Body of pancreas (tissue), 4 donors: ENCODE measurements at regions not wholly inside any gene's neighbourhood (a gene's known extent, or its start where the extent isn't known, plus 50 kb on each side); places are given as distances from the start of the nearest gene placed in this dataset.

Source experiments
- ATAC-seq: fragments of 150-250 bp; one replicate; pipeline ENCODE4 v1.9.1; 2016
- DNase-seq, 4 donors: peaks; one replicate each; pipeline ENCODE4 v3.0.0-alpha.2; 2019
- H3K27ac ChIP-seq, 4 donors: fragments of 200-600 bp; sonication (generic); 1 replicate in 3 of 4; 2 replicates in 1 of 4; pipeline versions ENCODE4 v1.5.1 to v1.6.1; 2016 to 2019; ENCODE audit warnings: mild to moderate bottlenecking in 1 of 4, mixed read lengths in 1 of 4, moderate library complexity in 1 of 4
- H3K27me3 ChIP-seq, 2 donors: fragments of 200-600 bp; sonication (generic); one replicate each; pipeline ENCODE4 v1.6.0; 2016; ENCODE audit warnings: mild to moderate bottlenecking in 1 of 2
- H3K36me3 ChIP-seq, 2 donors: fragments of 200-600 bp; sonication (generic); replicated peaks in 1 of 2; 2 replicates each; pipeline ENCODE4 v1.5.1; 2016; ENCODE audit warnings: low read depth in 2 of 2; ENCODE audit not compliant: insufficient read depth in 1 of 2
- H3K4me1 ChIP-seq: fragments of 200-600 bp; sonication (generic); one replicate; pipeline ENCODE4 v1.6.0; 2016
- H3K4me3 ChIP-seq, 2 donors: fragments of 200-600 bp; sonication (generic); 1 replicate in 1 of 2; 2 replicates in 1 of 2; pipeline ENCODE4 v1.5.1; 2016 to 2019
- H3K9me3 ChIP-seq, 3 donors: fragments of 200-600 bp; sonication (generic); 1 replicate in 2 of 3; 2 replicates in 1 of 3; pipeline ENCODE4 v1.5.1; 2016
- CTCF ChIP-seq, 7 experiments: fragments of 450-650 bp in 4 of 7; fragments of 200-600 bp in 3 of 7; sonication (generic) in 3 of 7; IDR thresholded peaks; one replicate each; pipeline ENCODE4 v1.5.1; 2016 to 2019; ENCODE audit warnings: antibody characterized with exemption in 7 of 7
- POLR2A ChIP-seq, 3 donors: fragments of 450-650 bp; IDR thresholded peaks; one replicate each; pipeline ENCODE4 v1.6.1; 2016; ENCODE audit warnings: antibody characterized with exemption in 3 of 3, mild to moderate bottlenecking in 2 of 3
- WGBS, 2 donors: methylation state at CpG; one replicate each; pipeline ENCODE4 v1.1.5; 2017; 5-methylcytosine and 5-hydroxymethylcytosine counted together
- intact Hi-C: fragments of 100-400 bp; cut with DNase I; formaldehyde crosslinking; loops from one replicate; pipeline ENCODE4 v1.15.1; 2023

- no peak for TF ChIP-seq CTCF (IDR thresholded peaks at IDR 0.05)
- no peak for TF ChIP-seq POLR2A (IDR thresholded peaks at IDR 0.05)
- Histone ChIP-seq H3K4me1 (no peaks in the 10 kb centered on the region), H3K27ac (no peak overlapping the region), H3K4me3 (no peak overlapping the region), H3K27me3 (no peaks in the 10 kb centered on the region), H3K9me3 (no peaks in the 10 kb centered on the region), H3K36me3 (no peaks in the 10 kb centered on the region)
- intact Hi-C loops, result no loop called here
- ATAC-seq (no peak), DNase-seq (no peak)
- whole genome bisulfite sequencing, 2 donors, result 85 to 87% methylated on average over 20 to 21 of the region's 21 CpGs
Measured at GRCh38 chr9:30799527-30800101, 1584.8 kb upstream of the ACO1 start.

GRCh38 chr9:30800421-30800820 lies 1584.0 kb upstream of the ACO1 start:
- DNase-seq, result no peak

GRCh38 chr9:30812821-30813220 lies 1571.6 kb upstream of the ACO1 start:
- DNase-seq (no peak), ATAC-seq (no peak)
- Histone ChIP-seq H3K36me3 (no peaks in the 10 kb centered on the region), H3K4me1 (no peaks in the 10 kb centered on the region), H3K9me3 (no peaks in the 10 kb centered on the region), H3K27ac (no peak overlapping the region), H3K27me3 (no peaks in the 10 kb centered on the region), H3K4me3 (no peak overlapping the region)
- intact Hi-C loops, result no loop called here
- 45 to 55% methylated on average over 1 of the region's 1 CpG for WGBS, 2 donors
- TF ChIP-seq CTCF (IDR thresholded peaks at IDR 0.05) (no peak), POLR2A (IDR thresholded peaks at IDR 0.05) (no peak)

More at GRCh38 chr9:30800421-30800820, 1584.0 kb upstream of the ACO1 start:
- ATAC-seq, result no peak
- Histone ChIP-seq H3K4me3 (no peak overlapping the region), H3K9me3 (no peaks in the 10 kb centered on the region), H3K36me3 (no peaks in the 10 kb centered on the region), H3K4me1 (no peaks in the 10 kb centered on the region), H3K27ac (no peak overlapping the region), H3K27me3 (no peaks in the 10 kb centered on the region)
- no peak for TF ChIP-seq POLR2A (IDR thresholded peaks at IDR 0.05)
- no peak for TF ChIP-seq CTCF (IDR thresholded peaks at IDR 0.05)
- intact Hi-C loops, result no loop called here
- WGBS, 2 donors, result 75 to 76% methylated on average over 11 to 14 of the region's 14 CpGs

- intact Hi-C loops, result no loop called here
- Histone ChIP-seq H3K27me3 (no peaks in the 10 kb centered on the region), H3K4me1 (no peaks in the 10 kb centered on the region), H3K36me3 (no peaks in the 10 kb centered on the region), H3K4me3 (no peak overlapping the region), H3K27ac (no peak overlapping the region), H3K9me3 (no peaks in the 10 kb centered on the region)
- no peak for DNase-seq
- no peak for TF ChIP-seq POLR2A (IDR thresholded peaks at IDR 0.05)
- TF ChIP-seq CTCF (IDR thresholded peaks at IDR 0.05), result no peak
- 9 to 15% methylated on average over 2 of the region's 2 CpGs for WGBS, 2 donors
- no peak for ATAC-seq
Measured at GRCh38 chr9:30815585-30815984, 1568.9 kb upstream of the ACO1 start.

- no peaks in the 10 kb centered on the region for H3K4me1 ChIP-seq
- H3K9me3 ChIP-seq, result no peaks in the 10 kb centered on the region
- 56 to 59% methylated on average over 1 of the region's 1 CpG for WGBS, 2 donors
- DNase-seq (no peak), ATAC-seq (no peak)
- no peaks in the 10 kb centered on the region for H3K36me3 ChIP-seq
- TF ChIP-seq CTCF (IDR thresholded peaks at IDR 0.05), result no peak
- TF ChIP-seq POLR2A (IDR thresholded peaks at IDR 0.05), result no peak
- intact Hi-C loops, result no loop called here
- H3K27ac ChIP-seq, result no peak overlapping the region
- no peak overlapping the region for H3K4me3 ChIP-seq
- H3K27me3 ChIP-seq, result no peaks in the 10 kb centered on the region
Measured at GRCh38 chr9:30845136-30845535, 1539.3 kb upstream of the ACO1 start.
